Fibroblast of mammary gland (primary cell): ENCODE measurements at regions not wholly inside any gene's neighbourhood (a gene's known extent, or its start where the extent isn't known, plus 50 kb on each side); places are given as distances from the start of the nearest gene placed in this dataset.
"Not testable (repeated sequence)": the region's sequence is repeated elsewhere in the genome, so short reads cannot be mapped to it uniquely, and the experiment has no call there.

ENCODE experiments used
- DNase-seq: peaks from one replicate; pipeline ENCODE4 v3.0.0-alpha.2; 2010; ENCODE audit warnings: low read depth
- H3K4me3 ChIP-seq: 2 replicates; pipeline ENCODE4 v1.5.1; 2011; ENCODE audit warnings: low read depth, mild to moderate bottlenecking, low read length, moderate library complexity; ENCODE audit not compliant: control insufficient read depth
- CTCF ChIP-seq: conservative IDR thresholded peaks from 2 replicates; pipeline ENCODE4 v1.5.1; 2011; ENCODE audit warnings: low read depth, low read length, inconsistent platforms; ENCODE audit not compliant: control insufficient read depth, insufficient read depth

GRCh38 chr1:232709386-232709785 is 79.5 kb upstream of the SIPA1L2 start:
- peak; percentile 68 for DNase-seq
- H3K4me3 ChIP-seq, result no peak overlapping the region
- no peak for TF ChIP-seq CTCF

GRCh38 chr1:232711996-232712395 is 82.1 kb upstream of the SIPA1L2 start:
- no peak overlapping the region for H3K4me3 ChIP-seq
- no peak for DNase-seq
- TF ChIP-seq CTCF, result no peak

- no peak for DNase-seq
- TF ChIP-seq CTCF, result no peak
These were observed 83.9 kb upstream of the SIPA1L2 start for GRCh38 chr1:232713785-232714184.

GRCh38 chr1:232715154-232715553 is 85.2 kb upstream of the SIPA1L2 start:
- TF ChIP-seq CTCF, result no peak
- no peak for DNase-seq
- H3K4me3 ChIP-seq, result no peak overlapping the region

More at GRCh38 chr1:232713785-232714184, 83.9 kb upstream of the SIPA1L2 start:
- no peak overlapping the region for H3K4me3 ChIP-seq

- H3K4me3 ChIP-seq, DNase-seq: not testable (repeated sequence)
These were observed 87.3 kb upstream of the MAP10 start for GRCh38 chr1:232717911-232718310.

- no peak for TF ChIP-seq CTCF
- no peak for DNase-seq
- H3K4me3 ChIP-seq, result no peak overlapping the region
These were observed 86.0 kb upstream of the MAP10 start for GRCh38 chr1:232718928-232719927.

- TF ChIP-seq CTCF, result no peak
- no peak for DNase-seq
- no peak overlapping the region for H3K4me3 ChIP-seq
These were observed 82.6 kb upstream of the MAP10 start for GRCh38 chr1:232722626-232723025.
